IPS-NIHi7 (cell line): ENCODE measurements at regions not wholly inside any gene's neighbourhood (a gene's known extent, or its start where the extent isn't known, plus 50 kb on each side); places are given as distances from the start of the nearest gene placed in this dataset.

ENCODE experiments used
- DNase-seq: peaks from one replicate; pipeline ENCODE4 v3.0.0; 2012; ENCODE audit warnings: mixed read lengths; ENCODE audit errors: extremely low spot score

DNA sequence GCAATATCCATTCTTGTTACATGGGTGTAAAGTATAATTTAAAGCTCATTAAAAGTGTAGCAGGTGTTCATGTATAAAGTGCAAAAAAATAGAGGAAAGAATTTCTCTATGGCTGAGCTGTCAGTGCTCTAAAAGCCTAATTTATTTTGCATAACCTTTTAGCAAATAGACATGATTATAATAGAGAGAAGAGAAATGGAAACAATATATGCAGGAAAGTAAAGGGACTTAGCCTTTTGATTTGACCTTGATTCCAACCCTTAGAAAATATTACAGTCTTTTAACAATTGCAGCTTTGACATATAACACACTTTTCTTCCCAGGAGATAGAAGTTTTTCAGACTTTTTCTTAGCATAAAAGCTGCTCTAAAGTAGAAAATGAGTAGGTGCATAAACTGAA, 978.3 kb downstream of the PCDH18 start:
- no peak for DNase-seq

DNA sequence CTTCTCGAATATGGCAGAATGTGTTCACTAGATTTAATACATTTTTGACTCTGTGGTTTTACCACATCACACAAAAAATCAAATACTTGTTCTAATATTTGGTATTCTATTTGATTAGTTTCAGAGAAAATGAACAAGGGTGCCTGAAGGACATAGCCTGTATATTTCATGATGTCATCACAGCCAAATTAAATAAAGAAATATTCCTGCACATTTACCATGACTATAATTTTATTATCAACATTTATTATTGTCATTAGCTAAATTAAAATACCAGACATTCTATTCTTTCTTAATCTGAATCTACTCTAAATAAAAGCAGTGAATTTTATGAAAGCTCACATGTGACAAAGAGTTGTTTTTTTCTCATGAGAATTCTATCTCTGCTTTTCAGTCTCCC, 980.5 kb downstream of the PCDH18 start:
- DNase-seq, result no peak

DNA sequence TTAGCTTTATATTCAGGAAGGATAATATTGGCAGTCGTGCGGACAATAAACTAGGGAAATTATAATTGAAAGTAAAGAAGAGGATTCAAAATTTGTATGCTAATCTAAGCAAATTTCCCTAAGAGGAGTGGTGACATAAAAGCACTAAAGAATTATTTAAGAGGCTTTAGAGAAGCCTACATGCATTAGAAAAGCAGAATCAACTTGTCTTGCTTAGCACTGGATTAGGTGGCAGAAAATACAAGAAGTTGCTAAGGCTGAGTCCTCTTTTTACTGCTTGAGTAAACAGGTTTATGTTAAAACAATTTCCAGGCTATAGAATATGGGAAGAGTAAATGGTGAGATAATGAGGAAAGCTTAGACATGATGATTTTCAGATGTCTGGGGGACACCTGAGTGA, 991.5 kb downstream of the PCDH18 start:
- DNase-seq, result no peak

DNA sequence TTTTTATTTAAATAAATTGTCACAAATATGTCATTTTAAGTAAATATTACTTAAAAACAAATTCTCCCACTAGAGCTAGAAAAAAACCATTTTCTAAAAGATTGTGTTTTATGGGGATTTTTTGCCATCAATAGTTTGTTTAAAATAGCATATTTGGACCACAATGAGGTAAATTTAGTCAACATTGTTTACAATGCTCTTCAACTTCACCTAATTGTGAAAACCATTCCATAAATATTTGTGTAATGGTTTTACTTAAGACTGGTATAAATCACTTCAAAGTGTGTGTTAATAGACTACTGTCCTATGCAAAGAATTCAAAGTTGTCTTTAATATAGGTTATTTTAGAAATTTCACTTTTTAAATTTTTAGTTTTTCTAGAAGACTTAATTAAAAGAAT, 1004.2 kb downstream of the PCDH18 start:
- DNase-seq, result no peak

DNA sequence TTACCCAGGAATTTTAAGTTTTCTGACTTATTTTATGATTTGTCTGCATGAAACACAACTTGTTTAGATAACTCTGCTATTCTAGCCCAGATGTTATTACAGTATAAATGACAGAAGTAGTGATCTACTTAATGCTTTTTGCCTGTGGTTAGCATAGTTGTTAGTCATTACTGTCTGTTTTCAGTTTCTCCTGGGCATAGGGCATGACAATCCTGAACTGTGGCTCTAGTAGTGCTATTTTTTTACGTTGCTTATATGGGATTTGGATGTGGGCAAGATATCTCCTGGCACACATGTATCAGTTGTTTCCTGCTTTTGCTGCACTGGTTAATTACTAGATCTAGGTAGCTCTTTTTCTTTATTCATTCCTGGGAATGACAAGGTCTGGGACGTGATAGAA, 1005.8 kb downstream of the PCDH18 start:
- DNase-seq, result no peak

DNA sequence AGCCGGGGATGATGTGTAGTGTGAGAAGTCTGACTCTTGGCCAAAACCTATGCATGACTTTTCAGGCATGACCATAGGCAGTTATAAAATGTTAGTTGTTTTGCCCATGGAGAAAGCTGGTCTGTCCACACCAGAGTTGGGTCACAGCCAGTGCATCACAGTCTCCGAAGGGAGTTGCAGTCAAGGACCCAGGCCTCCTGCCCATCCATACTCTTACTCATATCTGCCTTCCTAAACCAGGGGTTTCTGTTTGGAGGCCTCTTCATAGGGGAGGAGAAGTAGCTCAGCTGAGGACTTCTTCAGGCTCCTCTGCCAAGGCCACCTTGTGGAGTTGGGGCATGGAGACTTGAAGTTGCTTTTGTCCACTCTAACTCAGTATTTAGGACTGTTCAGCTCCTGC, 1008.3 kb downstream of the PCDH18 start:
- DNase-seq, result no peak

DNA sequence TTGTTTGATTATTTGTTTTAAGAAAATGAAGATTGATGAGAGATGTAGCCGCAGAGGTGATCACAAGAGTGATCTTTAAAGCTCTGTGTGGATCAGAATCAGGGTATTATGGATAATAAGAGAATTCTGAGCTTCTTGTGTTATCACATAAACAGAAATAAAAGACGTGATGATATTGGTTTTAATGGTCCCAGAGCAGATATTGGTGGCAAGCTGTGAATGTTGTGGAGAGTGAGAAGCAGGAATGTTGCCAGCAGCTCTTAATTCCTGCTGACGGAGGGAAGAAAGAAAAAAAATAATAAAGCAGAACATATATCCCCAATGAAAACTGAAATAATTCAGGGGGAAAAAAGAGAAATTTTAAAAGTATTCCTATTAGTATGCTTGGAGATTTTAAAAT, 1015.9 kb downstream of the PCDH18 start:
- no peak for DNase-seq

DNA sequence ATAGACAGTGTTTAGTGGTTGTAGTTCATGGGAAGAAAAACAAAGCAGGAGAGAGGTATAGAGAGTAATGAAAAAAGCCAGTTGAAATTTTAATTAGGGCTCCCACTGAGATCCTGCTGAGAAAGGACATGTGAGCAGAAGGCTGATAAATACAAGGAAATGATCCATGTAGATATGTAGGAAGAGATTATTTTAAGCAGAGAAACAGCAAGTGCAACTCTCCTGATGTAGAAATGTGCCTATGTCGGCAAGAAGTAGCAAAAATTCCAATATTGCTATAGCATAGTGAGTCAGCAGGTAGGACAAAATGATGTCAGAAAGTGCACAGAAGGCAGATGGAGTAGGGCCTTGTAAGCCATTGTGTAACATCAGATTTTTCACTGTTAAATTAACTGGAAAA, 1027.3 kb downstream of the PCDH18 start:
- no peak for DNase-seq

DNA sequence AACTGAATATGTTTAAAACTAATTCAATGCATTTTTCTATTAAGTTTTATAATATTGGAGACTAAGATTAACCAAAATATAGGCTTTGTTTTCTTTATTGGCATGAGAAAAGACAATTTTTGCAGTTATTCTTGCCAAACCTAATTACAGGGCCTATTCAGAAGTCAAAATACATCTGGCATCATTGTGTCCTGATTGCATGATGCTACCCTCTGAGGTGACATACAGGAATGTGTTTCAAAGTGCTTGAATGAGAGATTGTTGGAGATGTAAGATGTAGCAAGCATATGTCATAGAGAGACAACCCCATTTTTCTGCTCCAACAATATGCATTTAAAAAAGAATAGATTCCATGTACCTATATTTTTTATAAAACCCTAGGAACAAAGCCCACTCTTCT, 1036.4 kb downstream of the PCDH18 start:
- DNase-seq, result no peak

DNA sequence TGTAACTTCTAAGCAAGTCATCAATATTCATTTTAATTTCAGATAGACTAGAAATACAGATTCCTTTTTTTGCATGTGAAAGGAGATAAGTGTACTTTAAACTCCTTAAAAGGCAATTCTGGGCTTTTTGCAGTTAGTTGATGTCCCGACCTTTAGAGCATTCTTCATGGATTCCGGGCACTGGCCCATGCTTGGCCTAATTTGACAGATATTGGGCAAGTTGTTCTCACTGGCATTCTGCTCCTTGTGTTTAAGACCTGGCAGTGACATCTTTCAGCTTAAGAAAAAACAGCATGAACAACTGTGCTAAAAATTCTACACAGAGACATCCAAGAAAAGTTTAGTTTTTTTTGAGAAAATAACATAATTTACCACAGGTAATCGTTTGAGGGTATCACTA, 1037.2 kb downstream of the PCDH18 start:
- DNase-seq, result no peak

DNA sequence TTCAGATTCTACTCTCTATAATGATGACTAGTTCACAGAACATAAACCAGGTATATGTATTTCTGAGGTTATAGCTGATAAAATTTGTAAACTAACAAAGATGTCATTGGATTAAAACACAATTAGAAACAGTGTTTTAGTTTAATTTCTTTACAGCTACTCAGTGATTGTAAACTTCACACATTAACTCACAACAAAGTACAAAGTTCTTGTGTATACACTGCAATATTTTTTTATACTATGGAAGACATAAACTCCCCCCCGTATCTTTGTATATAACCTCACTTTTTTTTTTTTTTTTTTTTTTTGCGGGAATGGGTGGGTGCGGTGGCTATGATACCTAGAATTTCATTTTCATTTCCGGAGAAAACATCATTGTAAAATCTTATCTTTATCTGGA, 1043.2 kb downstream of the PCDH18 start:
- DNase-seq, result no peak

DNA sequence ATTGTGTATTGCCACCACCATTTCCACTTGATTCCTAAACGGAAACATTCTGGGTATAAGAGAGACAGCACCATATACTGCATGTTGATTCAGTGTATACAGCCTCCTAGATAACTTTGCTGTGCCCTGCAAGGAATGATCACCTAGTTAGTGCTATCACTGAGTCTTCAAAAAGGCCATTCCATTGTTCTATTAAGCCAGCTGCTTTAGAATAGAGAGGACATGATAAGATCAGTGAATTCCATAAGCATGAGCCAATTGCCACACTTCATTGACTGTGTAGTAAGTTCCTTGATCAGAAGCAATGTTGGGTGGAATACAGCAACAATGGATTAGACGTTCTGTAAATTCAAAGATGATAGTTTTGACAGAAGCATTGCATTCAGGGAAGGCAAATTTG, 1047.3 kb downstream of the PCDH18 start:
- no peak for DNase-seq

DNA sequence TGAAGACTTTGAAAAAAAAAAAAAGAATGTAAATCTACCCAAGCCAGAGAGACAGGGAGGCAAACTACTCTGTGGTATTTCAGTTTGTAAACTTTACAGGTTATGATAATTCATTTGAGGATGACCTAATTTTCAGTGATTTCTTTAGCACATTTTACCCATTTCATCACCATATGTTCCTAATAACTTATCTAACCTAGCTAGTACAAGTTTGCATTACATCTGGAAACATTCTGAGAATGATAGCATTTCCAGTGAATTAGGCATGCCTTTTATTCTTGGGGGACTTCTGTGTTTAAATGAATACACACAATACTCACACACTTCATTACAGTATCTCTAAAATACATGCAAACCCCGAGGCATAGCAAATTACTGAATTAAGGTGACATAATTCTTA, 1055.5 kb downstream of the PCDH18 start:
- no peak for DNase-seq

DNA sequence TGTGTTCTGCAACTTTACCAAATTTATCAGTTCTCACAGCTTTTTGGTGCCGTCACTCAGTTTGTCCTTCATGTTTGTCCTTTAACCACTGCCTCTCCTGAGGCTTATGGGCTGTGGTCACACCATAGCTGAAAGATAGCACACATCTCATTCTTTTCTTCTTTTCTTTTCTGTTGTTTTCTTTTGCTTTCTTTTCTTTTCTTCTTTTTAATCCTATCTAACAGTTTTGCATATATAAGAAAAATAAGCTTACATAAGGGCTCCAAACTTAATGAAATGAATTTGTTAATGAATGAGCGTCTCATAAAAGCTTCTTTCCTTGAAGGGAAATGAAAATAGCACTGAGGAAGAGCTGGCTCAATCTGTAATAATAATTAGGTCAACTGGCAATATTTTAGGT, 1061.2 kb downstream of the PCDH18 start:
- DNase-seq, result no peak

DNA sequence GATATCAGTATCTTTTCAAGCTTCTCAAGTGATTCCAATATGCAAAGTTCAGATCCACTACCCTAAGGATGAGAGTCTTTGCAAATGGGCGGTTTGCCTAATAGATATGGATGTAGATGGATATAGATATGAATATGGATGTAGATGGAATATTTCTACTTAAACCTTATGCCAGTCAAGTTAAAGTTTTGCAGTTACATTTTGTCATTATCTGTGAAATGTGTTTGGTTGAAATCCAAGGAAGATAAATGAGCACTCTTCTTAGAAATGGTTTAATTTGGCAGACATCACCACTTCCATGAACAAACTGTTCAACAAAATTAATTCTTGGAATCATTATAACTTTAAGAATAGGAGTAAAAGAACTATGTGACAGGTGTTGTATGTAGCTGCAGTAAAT, 1066.6 kb downstream of the PCDH18 start:
- no peak for DNase-seq

DNA sequence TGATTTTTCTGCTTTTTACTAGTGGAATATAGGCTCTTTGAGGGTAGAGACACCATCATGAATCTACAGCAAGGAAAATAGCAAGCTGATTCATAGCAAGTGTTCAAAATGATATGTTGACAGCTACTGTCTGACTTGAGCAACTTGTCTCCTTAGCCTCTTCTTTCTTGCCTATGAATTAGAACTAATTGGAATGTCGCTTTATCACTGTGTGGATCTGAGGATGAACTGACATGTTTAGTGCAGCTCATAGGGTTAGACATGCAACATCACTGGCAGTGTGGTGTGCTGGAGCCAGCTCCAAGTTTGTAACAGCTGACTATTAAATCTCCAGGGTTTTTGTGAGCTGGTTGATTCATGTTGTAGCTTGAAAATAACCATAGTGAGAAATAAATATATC, 1068.4 kb downstream of the PCDH18 start:
- no peak for DNase-seq

DNA sequence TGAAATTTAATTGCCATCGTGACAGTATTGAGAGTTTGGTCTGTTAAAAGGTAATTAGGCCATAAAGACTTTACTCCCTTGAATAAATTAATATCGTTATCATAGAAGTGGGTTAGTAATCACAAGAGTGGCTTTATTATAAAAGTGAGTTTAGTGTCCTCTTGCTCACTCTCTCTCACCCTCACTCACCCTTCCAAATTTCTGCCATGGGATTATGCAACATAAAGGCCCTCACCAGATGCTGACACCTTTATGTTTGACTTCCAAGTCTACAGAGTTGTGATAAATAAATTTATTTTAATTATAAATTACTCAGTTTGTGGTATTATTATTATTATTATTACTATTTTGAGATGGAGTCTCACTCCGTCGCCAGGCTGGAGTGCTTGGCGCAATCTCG, 1070.8 kb downstream of the PCDH18 start:
- no peak for DNase-seq

DNA sequence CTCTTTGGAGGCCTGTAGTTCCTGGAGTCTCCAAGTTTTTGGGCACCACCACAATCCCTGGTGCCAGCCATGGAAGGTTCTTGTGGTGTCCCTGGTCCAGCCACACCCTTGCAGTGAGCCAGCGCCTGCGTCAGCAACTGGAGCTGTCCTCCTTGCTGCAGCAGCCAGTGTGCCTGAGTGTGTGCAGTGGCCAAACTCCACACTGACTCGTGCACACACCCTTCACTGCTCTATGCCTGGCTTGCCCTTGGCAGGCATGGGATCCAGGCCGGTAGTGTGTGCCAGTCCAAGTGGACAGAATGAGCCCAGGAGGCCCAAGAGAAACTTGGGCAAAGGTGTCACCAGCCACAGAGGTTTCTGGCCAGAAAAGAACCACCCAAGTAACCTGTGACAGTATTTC, 1074.0 kb downstream of the PCDH18 start:
- DNase-seq, result no peak

DNA sequence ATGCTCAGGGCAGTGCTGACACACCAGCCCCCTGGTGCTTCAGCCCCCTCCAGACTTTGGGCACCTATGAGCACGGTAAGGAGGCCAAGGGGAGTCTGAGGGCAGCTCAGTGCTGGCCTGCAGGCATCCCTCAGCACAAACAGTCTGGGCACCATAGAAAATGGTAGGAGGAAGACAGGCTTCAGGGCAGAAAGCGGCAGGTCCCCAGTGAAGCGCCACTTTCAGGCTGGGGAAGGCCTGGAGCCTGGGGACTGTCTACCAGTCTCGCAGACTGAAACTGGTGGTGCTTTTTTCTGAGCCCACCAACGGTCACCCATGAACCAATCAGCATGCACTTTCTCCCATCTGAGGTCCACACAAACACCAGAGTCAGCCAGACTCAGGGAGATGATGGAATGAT, 1074.7 kb downstream of the PCDH18 start:
- DNase-seq, result no peak

DNA sequence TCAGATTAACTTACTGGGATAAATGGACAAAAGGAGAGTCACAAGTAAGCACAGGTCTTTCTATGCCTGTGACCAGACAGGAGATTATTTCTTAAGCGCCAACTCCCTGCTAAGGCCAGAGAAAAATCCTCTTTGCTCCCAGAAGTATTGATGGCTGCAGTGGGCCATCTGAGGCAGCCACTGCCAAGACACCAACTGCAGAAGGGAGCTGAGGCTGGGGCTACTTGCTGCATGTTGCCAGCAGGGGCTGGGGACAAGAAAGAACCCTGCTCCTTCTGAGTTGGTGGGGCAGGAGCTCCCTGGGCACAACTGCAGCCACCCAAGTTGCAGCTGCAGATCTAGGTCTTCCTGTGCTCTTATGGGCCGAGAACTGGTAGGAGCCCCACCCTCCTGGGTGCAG, 1075.3 kb downstream of the PCDH18 start:
- no peak for DNase-seq

DNA sequence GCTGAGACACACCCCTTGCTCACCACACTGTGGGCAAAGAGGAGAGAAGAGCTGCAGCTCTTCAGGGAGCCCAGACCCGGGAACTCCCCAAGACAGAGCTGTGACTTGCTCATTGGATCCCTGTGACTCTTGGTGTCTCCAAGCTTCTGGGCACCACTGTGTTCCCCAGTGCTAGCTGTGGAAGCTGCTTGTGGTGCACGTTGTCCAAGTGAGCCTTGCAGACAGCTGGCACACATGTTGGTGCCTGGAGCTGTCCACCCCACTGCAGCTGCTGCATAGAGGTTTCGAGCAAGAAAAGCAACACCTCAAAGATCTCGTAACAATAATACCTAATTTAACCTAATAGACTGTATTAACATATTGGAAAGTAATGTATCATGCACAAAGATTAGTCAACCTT, 1089.3 kb downstream of the PCDH18 start:
- DNase-seq, result no peak

DNA sequence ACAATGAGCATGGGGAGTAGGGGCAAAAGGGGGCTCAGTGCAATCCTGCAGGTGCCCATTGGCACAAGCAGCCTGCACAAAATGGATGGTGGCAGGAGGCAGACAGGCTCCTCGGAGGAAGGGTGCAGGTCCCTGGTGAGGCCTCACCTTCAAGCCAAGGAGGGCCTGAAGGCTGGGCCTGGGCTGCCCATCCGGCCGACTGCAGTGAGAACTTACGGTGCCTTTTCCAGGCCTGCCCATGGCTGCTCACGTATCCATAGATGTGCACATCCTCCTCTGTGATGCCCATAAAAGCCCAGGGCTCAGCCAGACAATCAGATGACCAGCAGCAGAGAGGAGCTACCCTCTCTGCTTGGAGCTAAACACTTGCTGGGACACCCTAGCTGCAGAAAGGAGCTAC, 1089.8 kb downstream of the PCDH18 start:
- DNase-seq, result no peak

DNA sequence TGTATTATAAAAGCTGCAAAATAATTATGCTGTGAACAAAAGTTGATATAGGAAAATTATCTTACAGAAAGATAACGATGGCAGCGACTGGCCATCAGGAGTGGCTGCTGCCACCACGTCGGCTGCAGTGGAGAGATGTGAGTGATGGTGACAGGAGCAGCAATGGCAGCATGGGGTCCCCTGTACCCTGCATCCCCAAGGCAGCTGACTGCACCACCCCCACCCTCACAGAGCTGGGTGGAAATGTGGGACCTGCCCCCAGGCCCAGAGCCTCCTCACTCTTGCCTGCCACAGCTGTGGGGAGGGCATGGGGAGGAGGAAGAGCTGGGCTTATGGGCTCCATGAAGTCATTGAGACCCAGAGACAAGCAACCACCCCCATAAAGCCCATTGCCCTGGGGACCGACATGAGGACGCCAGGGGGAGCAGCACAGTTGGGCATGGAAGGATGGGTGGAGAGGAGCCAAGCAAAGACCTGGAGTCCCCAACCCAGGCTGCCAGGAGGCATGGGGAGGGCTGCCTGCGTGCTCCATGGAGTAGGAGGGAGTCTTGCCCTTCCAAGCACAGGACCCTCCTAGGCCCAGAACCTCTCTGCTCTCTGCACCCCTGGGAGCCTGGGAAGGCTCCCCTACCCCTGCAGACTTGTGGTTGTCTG, 1090.5 kb downstream of the PCDH18 start:
- no peak for DNase-seq

DNA sequence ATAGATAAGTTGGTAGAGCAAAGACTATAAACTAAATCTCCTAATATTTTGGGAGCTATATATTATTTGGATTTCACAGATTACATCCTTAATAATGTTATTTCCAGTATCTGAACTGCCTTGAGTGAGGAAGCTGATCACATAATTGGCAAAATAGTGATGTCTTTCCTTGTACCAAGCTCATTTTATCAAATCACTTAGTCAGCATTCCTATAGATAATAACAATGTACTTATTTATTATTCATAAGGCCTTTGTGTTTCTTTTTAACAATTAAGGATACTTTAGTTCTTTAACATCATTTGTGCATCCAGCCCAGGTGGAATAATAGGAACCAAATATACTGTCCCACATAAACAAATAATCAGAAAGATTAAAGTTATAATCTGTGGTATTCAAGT, 1093.6 kb downstream of the PCDH18 start:
- DNase-seq, result no peak

DNA sequence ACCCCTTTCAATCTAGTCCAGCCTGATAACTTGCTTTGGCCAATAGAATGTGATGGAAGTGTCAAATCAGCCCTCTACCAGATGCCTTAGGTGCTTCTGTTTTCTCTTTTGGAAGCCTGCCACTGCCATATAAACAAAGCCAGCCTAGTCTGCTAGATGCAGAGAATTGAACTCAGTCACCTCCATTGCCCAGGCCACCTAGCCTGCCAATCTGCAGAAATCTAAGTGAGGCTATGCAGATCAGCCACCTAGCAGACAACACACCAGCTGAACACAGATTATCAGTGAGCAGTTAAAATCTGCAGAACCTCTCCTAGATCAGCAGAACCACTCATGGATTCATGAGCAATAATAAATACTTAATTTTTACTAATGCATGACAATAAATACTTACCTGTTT, 1108.2 kb downstream of the PCDH18 start:
- no peak for DNase-seq
